Fibroblast of lung (primary cell): ENCODE measurements at regions not wholly inside any gene's neighbourhood (a gene's known extent, or its start where the extent isn't known, plus 50 kb on each side); places are given as distances from the start of the nearest gene placed in this dataset.

Source experiments
- DNase-seq, 2 donors: peaks; one replicate each; pipeline versions ENCODE4 v3.0.0 to v3.0.0-alpha.2; 2010; ENCODE audit warnings: low read depth in 2 of 2
- H2AFZ ChIP-seq: 2 replicates; pipeline ENCODE4 v1.5.1; 2012; ENCODE audit warnings: low read length, control low read depth, inconsistent platforms
- H3K27ac ChIP-seq: 2 replicates; pipeline ENCODE4 v1.5.1; 2011; ENCODE audit warnings: low read length, control low read depth; ENCODE audit not compliant: insufficient read depth
- H3K27me3 ChIP-seq: 2 replicates; pipeline ENCODE4 v1.5.1; 2011; ENCODE audit warnings: mild to moderate bottlenecking, low read length; ENCODE audit not compliant: control insufficient read depth, insufficient read depth
- H3K36me3 ChIP-seq: 2 replicates; pipeline ENCODE4 v1.5.1; 2011; ENCODE audit warnings: low read length; ENCODE audit not compliant: control insufficient read depth, insufficient read depth
- H3K4me1 ChIP-seq: 2 replicates; pipeline ENCODE4 v1.5.1; 2011; ENCODE audit warnings: low read length; ENCODE audit not compliant: control insufficient read depth, insufficient read depth; ENCODE audit errors: extremely low read depth
- H3K4me2 ChIP-seq: 2 replicates; pipeline ENCODE4 v1.5.1; 2011; ENCODE audit warnings: low read length, control low read depth; ENCODE audit not compliant: insufficient read depth; ENCODE audit errors: extremely low read depth
- H3K4me3 ChIP-seq, 4 experiments: fragments of 200-600 bp in 1 of 4; sonication (generic) in 1 of 4; replicated peaks in 1 of 4; 2 replicates each; pipeline ENCODE4 v1.5.1; 2011 to 2016; ENCODE audit warnings: low read length in 4 of 4, low read depth in 3 of 4, mild to moderate bottlenecking in 3 of 4, control low read depth in 2 of 4, inconsistent platforms in 1 of 4, mixed read lengths in 1 of 4; ENCODE audit not compliant: insufficient read depth in 1 of 4; ENCODE audit errors: control extremely low read depth in 1 of 4
- H3K79me2 ChIP-seq: 2 replicates; pipeline ENCODE4 v1.5.1; 2012; ENCODE audit warnings: mild to moderate bottlenecking, low read length, inconsistent platforms; ENCODE audit not compliant: control insufficient read depth, insufficient read depth
- H3K9ac ChIP-seq: 2 replicates; pipeline ENCODE4 v1.5.1; 2011; ENCODE audit warnings: mild to moderate bottlenecking, low read length, control low read depth; ENCODE audit not compliant: insufficient read depth
- H3K9me3 ChIP-seq: 2 replicates; pipeline ENCODE4 v1.5.1; 2012; ENCODE audit warnings: low read depth, low read length; ENCODE audit not compliant: control insufficient read depth, insufficient read depth
- H4K20me1 ChIP-seq: 2 replicates; pipeline ENCODE4 v1.5.1; 2011; ENCODE audit warnings: low read length; ENCODE audit not compliant: control insufficient read depth, insufficient read depth; ENCODE audit errors: extremely low read depth
- CTCF ChIP-seq, 2 donors: IDR thresholded peaks in 1 of 2; conservative IDR thresholded peaks in 1 of 2; 1 replicate in 1 of 2; 2 replicates in 1 of 2; pipeline ENCODE4 v1.5.1; 2011 to 2012; ENCODE audit warnings: low read length in 2 of 2, control low read depth in 1 of 2, inconsistent platforms in 1 of 2, low read depth in 1 of 2, mild to moderate bottlenecking in 1 of 2
- EZH2 ChIP-seq: IDR thresholded peaks from 2 replicates; pipeline ENCODE4 v1.5.1; 2012; ENCODE audit warnings: low read length, control low read depth, mild to moderate bottlenecking; ENCODE audit errors: missing control alignments

GRCh38 chr6:16873698-16874097, 112.4 kb upstream of the ATXN1 start:
- Histone ChIP-seq H4K20me1 (no peaks in the 10 kb centered on the region), H3K4me2 (no peak overlapping the region)
- no peak for DNase-seq

GRCh38 chr6:16872543-16873235, 111.4 kb upstream of the ATXN1 start:
- Histone ChIP-seq H4K20me1 (no peaks in the 10 kb centered on the region), H3K27ac (no peak overlapping the region), H3K4me1 (no peaks in the 10 kb centered on the region), H3K4me3 (no peak overlapping the region), H3K9me3 (no peaks in the 10 kb centered on the region), H3K36me3 (no peaks in the 10 kb centered on the region), H2AFZ (no peak overlapping the region), H3K4me2 (no peak overlapping the region), H3K27me3 (no peaks in the 10 kb centered on the region), H3K79me2 (no peaks in the 10 kb centered on the region), H3K9ac (no peak overlapping the region)
- DNase-seq, result no peak
- no peak for TF ChIP-seq CTCF (conservative IDR thresholded peaks at IDR 0.05 in 1 of 2, IDR thresholded peaks at IDR 0.05 in 1 of 2; ENCODE audit: low read depth in 1 of 2, low read length in 2 of 2)
- no peak for TF ChIP-seq EZH2

More at GRCh38 chr6:16873698-16874097, 112.4 kb upstream of the ATXN1 start:
- Histone ChIP-seq H3K27ac (no peak overlapping the region), H3K4me3 (no peak overlapping the region), H3K9ac (no peak overlapping the region), H3K27me3 (no peaks in the 10 kb centered on the region), H3K4me1 (no peaks in the 10 kb centered on the region), H3K9me3 (no peaks in the 10 kb centered on the region), H3K79me2 (no peaks in the 10 kb centered on the region), H2AFZ (no peak overlapping the region), H3K36me3 (no peaks in the 10 kb centered on the region)
- no peak for TF ChIP-seq CTCF (conservative IDR thresholded peaks at IDR 0.05 in 1 of 2, IDR thresholded peaks at IDR 0.05 in 1 of 2; ENCODE audit: low read depth in 1 of 2, low read length in 2 of 2)
- TF ChIP-seq EZH2, result no peak

DNA sequence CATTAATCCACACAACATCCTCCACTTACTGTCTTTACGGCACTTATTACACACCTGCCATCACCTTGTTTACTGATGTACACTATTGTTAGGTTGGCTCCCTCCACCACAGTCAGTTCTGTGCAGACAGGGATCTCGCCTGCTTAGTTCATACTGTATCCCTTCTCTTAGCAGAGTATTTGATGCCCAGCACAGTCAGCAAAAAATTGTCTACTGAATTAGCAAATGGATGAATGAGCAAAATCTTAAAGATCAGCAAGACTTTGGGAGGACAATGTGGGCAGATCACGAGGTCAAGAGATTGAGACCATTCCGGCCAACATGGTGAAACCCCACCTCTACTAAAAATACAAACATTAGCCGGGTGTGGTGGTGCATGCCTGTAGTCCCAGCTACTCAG, 109.8 kb upstream of the ATXN1 start:
- Histone ChIP-seq H3K27ac (no peak overlapping the region), H3K9me3 (no peaks in the 10 kb centered on the region), H4K20me1 (no peaks in the 10 kb centered on the region), H3K36me3 (no peaks in the 10 kb centered on the region), H3K9ac (no peak overlapping the region), H3K4me1 (no peaks in the 10 kb centered on the region), H3K4me2 (no peak overlapping the region), H3K4me3 (no peak overlapping the region), H3K79me2 (no peaks in the 10 kb centered on the region), H3K27me3 (no peaks in the 10 kb centered on the region), H2AFZ (no peak overlapping the region)
- DNase-seq, result no peak
- TF ChIP-seq EZH2, result no peak
- TF ChIP-seq CTCF (conservative IDR thresholded peaks at IDR 0.05 in 1 of 2, IDR thresholded peaks at IDR 0.05 in 1 of 2; ENCODE audit: low read depth in 1 of 2, low read length in 2 of 2), result no peak
